MM.1S (cell line): ENCODE measurements at regions not wholly inside any gene's neighbourhood (a gene's known extent, or its start where the extent isn't known, plus 50 kb on each side); places are given as distances from the start of the nearest gene placed in this dataset.
A peak's percentile ranks its signal among the peaks of the same experiment; 100 is the strongest.

Experiments used
- DNase-seq: peaks from one replicate; pipeline ENCODE4 v3.0.0-alpha.2; 2015
- H2AFZ ChIP-seq: fragments of 300-600 bp; sonication (generic); 2 replicates; pipeline ENCODE4 v1.6.0; 2016; ENCODE audit warnings: antibody characterized with exemption, low read length
- H3F3A ChIP-seq: fragments of 300-600 bp; sonication (generic); 2 replicates; pipeline ENCODE4 v1.6.1; 2016; ENCODE audit warnings: mild to moderate bottlenecking, antibody characterized with exemption, low read length, moderate library complexity, mixed read lengths; ENCODE audit not compliant: insufficient read depth
- H3K27ac ChIP-seq: fragments of 300-600 bp; sonication (generic); 2 replicates; pipeline ENCODE4 v1.5.1; 2016; ENCODE audit warnings: mild to moderate bottlenecking, low read length
- H3K27me3 ChIP-seq: fragments of 300-600 bp; sonication (generic); replicated peaks from 2 replicates; pipeline ENCODE4 v1.6.0; 2016; ENCODE audit warnings: low read length; ENCODE audit not compliant: insufficient read depth
- H3K36me3 ChIP-seq: fragments of 300-600 bp; sonication (generic); replicated peaks from 2 replicates; pipeline ENCODE4 v1.6.1; 2016; ENCODE audit warnings: mild to moderate bottlenecking, low read length, mixed read lengths; ENCODE audit not compliant: insufficient read depth
- H3K4me1 ChIP-seq: fragments of 300-600 bp; sonication (generic); 2 replicates; pipeline ENCODE4 v1.6.1; 2016; ENCODE audit warnings: low read length, mixed read lengths
- H3K4me2 ChIP-seq: fragments of 300-600 bp; sonication (generic); 2 replicates; pipeline ENCODE4 v1.6.0; 2016; ENCODE audit warnings: low read depth, low read length
- H3K4me3 ChIP-seq: fragments of 300-600 bp; sonication (generic); 2 replicates; pipeline ENCODE4 v1.5.1; 2016; ENCODE audit warnings: low read length, mixed read lengths
- H3K79me2 ChIP-seq: fragments of 300-600 bp; sonication (generic); 2 replicates; pipeline ENCODE4 v1.6.1; 2016; ENCODE audit warnings: mixed run types, low read length, mixed read lengths
- H3K9ac ChIP-seq: fragments of 300-600 bp; sonication (generic); 2 replicates; pipeline ENCODE4 v1.6.1; 2016; ENCODE audit warnings: low read length, mixed read lengths
- H3K9me2 ChIP-seq: fragments of 300-600 bp; sonication (generic); replicated peaks from 2 replicates; pipeline ENCODE4 v1.6.1; 2016; ENCODE audit warnings: mild to moderate bottlenecking, low read length, mixed read lengths; ENCODE audit not compliant: insufficient read depth
- H3K9me3 ChIP-seq: fragments of 300-600 bp; sonication (generic); replicated peaks from 2 replicates; pipeline ENCODE4 v1.6.1; 2016; ENCODE audit warnings: mild to moderate bottlenecking, low read length, mixed read lengths; ENCODE audit not compliant: insufficient read depth
- H4K20me1 ChIP-seq: fragments of 300-600 bp; sonication (generic); 2 replicates; pipeline ENCODE4 v1.6.1; 2016; ENCODE audit warnings: mild to moderate bottlenecking, low read length, moderate library complexity, mixed read lengths; ENCODE audit not compliant: insufficient read depth
- CTCF ChIP-seq: fragments of 300-600 bp; sonication (generic); IDR thresholded peaks from 2 replicates; pipeline ENCODE4 v1.5.1; 2016; ENCODE audit warnings: antibody characterized with exemption, low read length, mixed read lengths
- EZH2 ChIP-seq: fragments of 300-600 bp; sonication (generic); optimal IDR thresholded peaks from 2 replicates; pipeline ENCODE3; 2017; ENCODE audit warnings: low read depth, mild to moderate bottlenecking, antibody characterized with exemption, low read length, mixed read lengths
- EZH2phosphoT487 ChIP-seq: fragments of 300-600 bp; sonication (generic); IDR thresholded peaks from 2 replicates; pipeline ENCODE4 v1.6.1; 2018; ENCODE audit warnings: antibody characterized with exemption, low read length

GRCh38 chr11:36822829-36823228, 224.8 kb upstream of the RAG2 start:
- Histone ChIP-seq H3K4me2 (no peak overlapping the region), H3K4me3 (no peak overlapping the region), H3K9me2 (no peaks in the 10 kb centered on the region), H4K20me1 (no peaks in the 10 kb centered on the region), H3K36me3 (no peaks in the 10 kb centered on the region), H3K27me3 (no peaks in the 10 kb centered on the region), H2AFZ (no peak overlapping the region), H3K9ac (no peak overlapping the region), H3K79me2 (no peaks in the 10 kb centered on the region), H3K9me3 (no peaks in the 10 kb centered on the region), H3K4me1 (no peaks in the 10 kb centered on the region), H3F3A (no peaks in the 10 kb centered on the region), H3K27ac (no peak overlapping the region)
- TF ChIP-seq EZH2 (no peak), CTCF (no peak), EZH2phosphoT487 (no peak)
- DNase-seq: no peak

- Histone ChIP-seq H3K9me3 (no peaks in the 10 kb centered on the region), H3K9me2 (no peaks in the 10 kb centered on the region), H3K27ac (no peak overlapping the region), H3K4me3 (no peak overlapping the region), H3K27me3 (no peaks in the 10 kb centered on the region), H3K9ac (no peak overlapping the region), H3K79me2 (no peaks in the 10 kb centered on the region), H3K4me2 (no peak overlapping the region), H2AFZ (no peak overlapping the region), H3K4me1 (no peaks in the 10 kb centered on the region), H4K20me1 (no peaks in the 10 kb centered on the region), H3K36me3 (no peaks in the 10 kb centered on the region), H3F3A (no peaks in the 10 kb centered on the region)
- DNase-seq: no peak
- TF ChIP-seq EZH2 (no peak), CTCF (peak; percentile 36), EZH2phosphoT487 (no peak)
These were observed 220.4 kb upstream of the RAG2 start for GRCh38 chr11:36818410-36818809.

GRCh38 chr11:36817336-36817965, 219.4 kb upstream of the RAG2 start:
- DNase-seq: no peak
- no peak overlapping the region for H2AFZ ChIP-seq
- H3K36me3 ChIP-seq: no peaks in the 10 kb centered on the region
- H3F3A ChIP-seq: no peaks in the 10 kb centered on the region
- no peak for TF ChIP-seq EZH2phosphoT487
- TF ChIP-seq EZH2: no peak
- TF ChIP-seq CTCF: no peak
- no peak overlapping the region for H3K9ac ChIP-seq
- H3K4me1 ChIP-seq: no peaks in the 10 kb centered on the region
- H3K79me2 ChIP-seq: no peaks in the 10 kb centered on the region
- no peak overlapping the region for H3K27ac ChIP-seq
- no peaks in the 10 kb centered on the region for H3K27me3 ChIP-seq
- H3K9me3 ChIP-seq: no peaks in the 10 kb centered on the region
- no peak overlapping the region for H3K4me3 ChIP-seq
- no peaks in the 10 kb centered on the region for H3K9me2 ChIP-seq
- no peaks in the 10 kb centered on the region for H4K20me1 ChIP-seq
- H3K4me2 ChIP-seq: no peak overlapping the region
